ENCODE measurements at regions not wholly inside any gene's neighbourhood (a gene's known extent, or its start where the extent isn't known, plus 50 kb on each side); places are given as distances from the start of the nearest gene placed in this dataset.

DNA sequence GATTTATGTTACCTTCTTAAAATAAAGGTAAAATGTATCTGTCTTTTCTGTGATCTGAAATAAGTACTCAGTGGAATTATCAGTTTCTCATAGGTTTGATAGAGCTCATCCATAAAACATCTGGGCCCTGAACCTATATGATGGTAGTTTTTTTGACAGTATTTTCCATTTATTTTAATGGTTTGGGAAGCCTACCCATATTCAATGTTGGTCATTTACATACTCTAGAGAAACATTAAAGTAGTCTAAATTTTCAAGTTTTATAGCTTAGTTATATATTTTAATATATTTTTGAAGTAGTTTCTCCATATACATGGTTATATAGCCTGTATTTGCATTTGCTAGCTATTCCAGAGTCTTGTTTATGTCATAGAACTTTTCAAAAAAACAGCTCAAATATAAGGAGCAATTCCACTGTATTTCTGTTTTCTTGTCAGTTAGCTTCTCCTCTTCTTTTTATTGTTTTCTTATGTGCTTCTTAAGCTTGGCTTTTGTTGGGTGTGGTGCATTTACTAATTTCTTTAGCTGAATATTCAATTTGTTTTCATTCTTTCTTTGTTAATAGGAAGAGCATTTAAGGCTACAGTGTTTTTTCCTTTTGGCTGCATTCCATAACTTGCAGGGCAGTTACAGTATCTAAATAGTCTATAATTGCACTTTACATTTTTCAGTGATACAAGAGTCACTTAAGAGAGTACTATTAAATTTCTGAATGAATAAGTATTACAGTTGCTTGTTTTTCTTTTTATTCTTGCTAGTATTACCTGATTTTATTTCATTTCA lies 181.4 kb downstream of the DKK2 start:
- Histone ChIP-seq H3K4me1 (no peaks in the 10 kb centered on the region), H3K27me3 (replicated peaks; ENCODE audit: control insufficient read depth, insufficient read depth, low read length) (no peaks in the 10 kb centered on the region), H3K4me3 (ENCODE audit: low read depth, low read length) (no peak overlapping the region), H3K9me3 (no peaks in the 10 kb centered on the region), H3K36me3 (ENCODE audit: control insufficient read depth, insufficient read depth, low read length) (no peaks in the 10 kb centered on the region)
- ChIA-PET CTCF (no interaction called here), POLR2A (no interaction called here)
- Mint-ChIP-seq H3K27ac (ENCODE audit: unreplicated experiment) (no peak overlapping the region), H3K4me3 (ENCODE audit: unreplicated experiment) (no peak overlapping the region), H3K9me3 (ENCODE audit: unreplicated experiment) (no peaks in the 10 kb centered on the region), H3K27me3 (ENCODE audit: insufficient read depth, unreplicated experiment) (peaks cover 9% of the 10 kb centered on the region), H3K36me3 (ENCODE audit: insufficient read depth, unreplicated experiment) (no peaks in the 10 kb centered on the region), H3K4me1 (ENCODE audit: low read depth, unreplicated experiment) (no peaks in the 10 kb centered on the region)
- no peak for DNase-seq
- TF ChIP-seq, protein P1, sequence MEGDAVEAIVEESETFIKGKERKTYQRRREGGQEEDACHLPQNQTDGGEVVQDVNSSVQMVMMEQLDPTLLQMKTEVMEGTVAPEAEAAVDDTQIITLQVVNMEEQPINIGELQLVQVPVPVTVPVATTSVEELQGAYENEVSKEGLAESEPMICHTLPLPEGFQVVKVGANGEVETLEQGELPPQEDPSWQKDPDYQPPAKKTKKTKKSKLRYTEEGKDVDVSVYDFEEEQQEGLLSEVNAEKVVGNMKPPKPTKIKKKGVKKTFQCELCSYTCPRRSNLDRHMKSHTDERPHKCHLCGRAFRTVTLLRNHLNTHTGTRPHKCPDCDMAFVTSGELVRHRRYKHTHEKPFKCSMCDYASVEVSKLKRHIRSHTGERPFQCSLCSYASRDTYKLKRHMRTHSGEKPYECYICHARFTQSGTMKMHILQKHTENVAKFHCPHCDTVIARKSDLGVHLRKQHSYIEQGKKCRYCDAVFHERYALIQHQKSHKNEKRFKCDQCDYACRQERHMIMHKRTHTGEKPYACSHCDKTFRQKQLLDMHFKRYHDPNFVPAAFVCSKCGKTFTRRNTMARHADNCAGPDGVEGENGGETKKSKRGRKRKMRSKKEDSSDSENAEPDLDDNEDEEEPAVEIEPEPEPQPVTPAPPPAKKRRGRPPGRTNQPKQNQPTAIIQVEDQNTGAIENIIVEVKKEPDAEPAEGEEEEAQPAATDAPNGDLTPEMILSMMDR (IDR thresholded peaks at IDR 0.05; ENCODE audit: insufficient read depth in 1 of 2, low read depth in 1 of 2, low read length in 1 of 2, severe bottlenecking in 1 of 2, unreplicated experiment in 1 of 2), result no peak
- intact Hi-C loops (cut with micrococcal nuclease; ENCODE audit: unreplicated experiment), result no loop called here
- no TSS peak for BruUV-seq (replicated peaks)

DNA sequence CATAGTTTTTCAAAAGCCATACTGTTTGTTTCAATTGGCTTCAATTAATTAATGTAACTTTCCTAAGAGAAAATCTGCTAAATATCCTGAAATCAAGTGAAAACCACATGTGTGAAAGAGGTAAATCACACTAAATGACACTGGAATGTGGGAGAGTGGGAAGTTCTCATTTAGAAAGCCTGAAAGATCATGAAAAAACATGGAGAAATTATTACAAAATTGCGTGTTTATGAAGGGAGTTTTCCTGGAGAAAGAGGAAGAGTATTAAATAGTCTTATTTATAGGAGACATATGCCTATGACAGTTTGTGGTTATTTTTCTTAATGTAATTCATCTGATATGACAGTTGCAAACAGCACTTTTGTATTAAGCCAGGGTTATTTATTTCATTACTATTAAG lies 183.7 kb downstream of the DKK2 start:
- no TSS peak for BruUV-seq (replicated peaks)
- TF ChIP-seq, protein P1 (IDR thresholded peaks at IDR 0.05; ENCODE audit: insufficient read depth in 1 of 2, low read depth in 1 of 2, low read length in 1 of 2, severe bottlenecking in 1 of 2, unreplicated experiment in 1 of 2), result no peak
- no peaks in the 10 kb centered on the region for H3K4me1 ChIP-seq
- DNase-seq, result no peak
- Mint-ChIP-seq H3K4me1 (ENCODE audit: low read depth, unreplicated experiment) (no peaks in the 10 kb centered on the region), H3K9me3 (ENCODE audit: unreplicated experiment) (no peaks in the 10 kb centered on the region), H3K27ac (ENCODE audit: unreplicated experiment) (no peak overlapping the region), H3K4me3 (ENCODE audit: unreplicated experiment) (no peak overlapping the region), H3K36me3 (ENCODE audit: insufficient read depth, unreplicated experiment) (no peaks in the 10 kb centered on the region), H3K27me3 (ENCODE audit: insufficient read depth, unreplicated experiment) (peaks cover 13% of the 10 kb centered on the region)
- H3K4me3 ChIP-seq (ENCODE audit: low read depth, low read length), result no peak overlapping the region
- no peaks in the 10 kb centered on the region for H3K36me3 ChIP-seq (ENCODE audit: control insufficient read depth, insufficient read depth, low read length)
- no peaks in the 10 kb centered on the region for H3K9me3 ChIP-seq
- no peaks in the 10 kb centered on the region for H3K27me3 ChIP-seq (replicated peaks; ENCODE audit: control insufficient read depth, insufficient read depth, low read length)
- intact Hi-C loops (cut with micrococcal nuclease; ENCODE audit: unreplicated experiment), result no loop called here
- POLR2A ChIA-PET, result no interaction called here
- CTCF ChIA-PET, result no interaction called here

DNA sequence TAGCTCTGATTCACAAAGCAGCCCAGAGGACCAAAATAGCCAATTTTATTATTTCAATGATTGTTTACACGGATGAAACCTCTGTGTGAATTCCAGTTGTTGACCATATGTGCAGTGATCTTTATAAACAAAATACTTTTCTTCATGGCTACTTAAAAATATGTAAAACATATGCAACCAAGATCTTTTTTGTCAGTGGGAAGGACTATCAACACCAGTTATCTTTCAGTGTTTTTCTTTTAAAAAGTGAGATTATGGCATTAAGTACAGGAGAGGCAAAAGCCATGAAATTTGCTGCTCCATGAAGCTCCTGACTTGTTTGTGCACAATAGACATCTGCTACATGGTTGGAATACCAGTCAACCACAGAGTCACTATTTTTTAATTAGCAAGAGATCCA lies 184.4 kb downstream of the DKK2 start:
- BruUV-seq (replicated peaks), result no TSS peak
- Mint-ChIP-seq H3K4me3 (ENCODE audit: unreplicated experiment) (no peak overlapping the region), H3K4me1 (ENCODE audit: low read depth, unreplicated experiment) (no peaks in the 10 kb centered on the region), H3K27me3 (ENCODE audit: insufficient read depth, unreplicated experiment) (peaks cover 13% of the 10 kb centered on the region), H3K27ac (ENCODE audit: unreplicated experiment) (no peak overlapping the region), H3K36me3 (ENCODE audit: insufficient read depth, unreplicated experiment) (no peaks in the 10 kb centered on the region), H3K9me3 (ENCODE audit: unreplicated experiment) (no peaks in the 10 kb centered on the region)
- H3K4me3 ChIP-seq (ENCODE audit: low read depth, low read length), result no peak overlapping the region
- TF ChIP-seq, protein P1 (IDR thresholded peaks at IDR 0.05; ENCODE audit: insufficient read depth in 1 of 2, low read depth in 1 of 2, low read length in 1 of 2, severe bottlenecking in 1 of 2, unreplicated experiment in 1 of 2), result no peak
- no peaks in the 10 kb centered on the region for H3K36me3 ChIP-seq (ENCODE audit: control insufficient read depth, insufficient read depth, low read length)
- no peaks in the 10 kb centered on the region for H3K4me1 ChIP-seq
- intact Hi-C loops (cut with micrococcal nuclease; ENCODE audit: unreplicated experiment), result no loop called here
- DNase-seq, result no peak
- no peaks in the 10 kb centered on the region for H3K9me3 ChIP-seq
- H3K27me3 ChIP-seq (replicated peaks; ENCODE audit: control insufficient read depth, insufficient read depth, low read length), result no peaks in the 10 kb centered on the region
- CTCF ChIA-PET, result no interaction called here
- POLR2A ChIA-PET, result no interaction called here

Data from Caco-2 (cell line).